Keratinocyte (primary cell): ENCODE measurements at regions not wholly inside any gene's neighbourhood (a gene's known extent, or its start where the extent isn't known, plus 50 kb on each side); places are given as distances from the start of the nearest gene placed in this dataset.

ENCODE experiments used
- DNase-seq: peaks from one replicate; pipeline ENCODE4 v3.0.0-alpha.2; 2011; ENCODE audit warnings: low read depth, missing footprints, low spot score
- FAIRE-seq: peaks from 2 replicates; lab custom pipeline; 2011; peaks lifted over from hg19 to GRCh38; lab: Jason Lieb, UNC
- H2AFZ ChIP-seq: 2 replicates; pipeline ENCODE4 v1.6.0; 2012; ENCODE audit warnings: low read length, control low read depth, inconsistent platforms; ENCODE audit not compliant: control insufficient read depth
- H3K27ac ChIP-seq: 2 replicates; pipeline ENCODE4 v1.5.1; 2011; ENCODE audit warnings: low read length; ENCODE audit not compliant: control insufficient read depth, insufficient read depth
- H3K27me3 ChIP-seq: 3 replicates; pipeline ENCODE4 v1.6.0; 2011; ENCODE audit warnings: low read length; ENCODE audit not compliant: control insufficient read depth, insufficient read depth; ENCODE audit errors: extremely low read depth
- H3K36me3 ChIP-seq, 2 experiments: 2 replicates in 1 of 2; 3 replicates in 1 of 2; pipeline ENCODE4 v1.5.1; 2011; ENCODE audit warnings: low read length in 2 of 2, mild to moderate bottlenecking in 1 of 2; ENCODE audit not compliant: control insufficient read depth in 2 of 2, insufficient read depth in 2 of 2; ENCODE audit errors: extremely low read depth in 1 of 2
- H3K4me1 ChIP-seq: 3 replicates; pipeline ENCODE4 v1.5.1; 2011; ENCODE audit warnings: low read length; ENCODE audit not compliant: control insufficient read depth, insufficient read depth; ENCODE audit errors: extremely low read depth
- H3K4me2 ChIP-seq: 3 replicates; pipeline ENCODE4 v1.6.0; 2011; ENCODE audit warnings: low read depth, low read length; ENCODE audit not compliant: control insufficient read depth, insufficient read depth; ENCODE audit errors: extremely low read depth
- H3K4me3 ChIP-seq, 3 experiments: fragments of 200-600 bp in 1 of 3; sonication (generic) in 1 of 3; 2 replicates in 2 of 3; 3 replicates in 1 of 3; pipeline ENCODE4 v1.5.1; 2011 to 2016; ENCODE audit warnings: low read length in 3 of 3, mild to moderate bottlenecking in 3 of 3, control low read depth in 2 of 3, inconsistent platforms in 1 of 3, low read depth in 1 of 3, mixed read lengths in 1 of 3, mixed run types in 1 of 3, moderate library complexity in 1 of 3; ENCODE audit not compliant: control insufficient read depth in 2 of 3, insufficient read depth in 2 of 3; ENCODE audit errors: extremely low read depth in 1 of 3
- H3K79me2 ChIP-seq: 2 replicates; pipeline ENCODE4 v1.6.0; 2012; ENCODE audit warnings: low read length; ENCODE audit not compliant: control insufficient read depth, insufficient read depth
- H3K9ac ChIP-seq: 3 replicates; pipeline ENCODE4 v1.6.0; 2011; ENCODE audit warnings: low read length; ENCODE audit not compliant: control insufficient read depth, insufficient read depth; ENCODE audit errors: extremely low read depth
- H3K9me1 ChIP-seq: 3 replicates; pipeline ENCODE4 v1.6.0; 2011; ENCODE audit warnings: low read length; ENCODE audit not compliant: control insufficient read depth, insufficient read depth; ENCODE audit errors: extremely low read depth
- H3K9me3 ChIP-seq: 2 replicates; pipeline ENCODE4 v1.5.1; 2012; ENCODE audit warnings: low read depth, low read length; ENCODE audit not compliant: control insufficient read depth
- H4K20me1 ChIP-seq: 3 replicates; pipeline ENCODE4 v1.6.0; 2011; ENCODE audit warnings: low read length; ENCODE audit not compliant: control insufficient read depth, insufficient read depth; ENCODE audit errors: extremely low read depth
- EZH2 ChIP-seq: IDR thresholded peaks from one replicate; pipeline ENCODE4 v1.6.1; 2012; ENCODE audit warnings: inconsistent platforms, mild to moderate bottlenecking, low read length, moderate library complexity
- dilution Hi-C: fragments of 300-500 bp; cut with MboI; formaldehyde crosslinking; loops from one replicate; pipeline ENCODE4 v1.7.0; 2020; ENCODE audit warnings: low sequenced_read_pairs; ENCODE audit not compliant: extremely low pct_ligation_motif_present
- TF ChIP-seq, protein P1 (sequence below), 3 experiments: IDR thresholded peaks in 1 of 3; conservative IDR thresholded peaks in 1 of 3; optimal IDR thresholded peaks in 1 of 3; 2 replicates in 2 of 3; 3 replicates in 1 of 3; pipeline versions ENCODE3 to v1.5.1; 2011; ENCODE audit warnings: low read length in 3 of 3, mild to moderate bottlenecking in 3 of 3, moderate library complexity in 2 of 3, control low read depth in 1 of 3, inconsistent platforms in 1 of 3; ENCODE audit not compliant: insufficient read depth in 2 of 3; ENCODE audit errors: extremely low read depth in 1 of 3

GRCh38 chr2:72051971-72052505 is 95.6 kb downstream of the CYP26B1 start:
- H3K9ac ChIP-seq: no peak overlapping the region
- H3K79me2 ChIP-seq: no peaks in the 10 kb centered on the region
- H3K27me3 ChIP-seq: no peaks in the 10 kb centered on the region
- no peak overlapping the region for H3K27ac ChIP-seq
- H3K36me3 ChIP-seq: no peaks in the 10 kb centered on the region
- no peak overlapping the region for H2AFZ ChIP-seq
- H3K4me3 ChIP-seq: no peak overlapping the region
- no peak for DNase-seq
- no peak for FAIRE-seq
- dilution Hi-C loops: no loop called here
- no peak for TF ChIP-seq EZH2
- TF ChIP-seq, protein P1, sequence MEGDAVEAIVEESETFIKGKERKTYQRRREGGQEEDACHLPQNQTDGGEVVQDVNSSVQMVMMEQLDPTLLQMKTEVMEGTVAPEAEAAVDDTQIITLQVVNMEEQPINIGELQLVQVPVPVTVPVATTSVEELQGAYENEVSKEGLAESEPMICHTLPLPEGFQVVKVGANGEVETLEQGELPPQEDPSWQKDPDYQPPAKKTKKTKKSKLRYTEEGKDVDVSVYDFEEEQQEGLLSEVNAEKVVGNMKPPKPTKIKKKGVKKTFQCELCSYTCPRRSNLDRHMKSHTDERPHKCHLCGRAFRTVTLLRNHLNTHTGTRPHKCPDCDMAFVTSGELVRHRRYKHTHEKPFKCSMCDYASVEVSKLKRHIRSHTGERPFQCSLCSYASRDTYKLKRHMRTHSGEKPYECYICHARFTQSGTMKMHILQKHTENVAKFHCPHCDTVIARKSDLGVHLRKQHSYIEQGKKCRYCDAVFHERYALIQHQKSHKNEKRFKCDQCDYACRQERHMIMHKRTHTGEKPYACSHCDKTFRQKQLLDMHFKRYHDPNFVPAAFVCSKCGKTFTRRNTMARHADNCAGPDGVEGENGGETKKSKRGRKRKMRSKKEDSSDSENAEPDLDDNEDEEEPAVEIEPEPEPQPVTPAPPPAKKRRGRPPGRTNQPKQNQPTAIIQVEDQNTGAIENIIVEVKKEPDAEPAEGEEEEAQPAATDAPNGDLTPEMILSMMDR (optimal IDR thresholded peaks at IDR 0.05 in 1 of 3, IDR thresholded peaks at IDR 0.05 in 1 of 3, conservative IDR thresholded peaks at IDR 0.05 in 1 of 3; ENCODE audit: extremely low read depth in 1 of 3, insufficient read depth in 2 of 3, low read length in 3 of 3): no peak
- no peaks in the 10 kb centered on the region for H3K9me3 ChIP-seq
- H3K4me1 ChIP-seq: no peaks in the 10 kb centered on the region
- H3K4me2 ChIP-seq: no peak overlapping the region
- H3K9me1 ChIP-seq: no peaks in the 10 kb centered on the region
- H4K20me1 ChIP-seq: no peaks in the 10 kb centered on the region

DNA sequence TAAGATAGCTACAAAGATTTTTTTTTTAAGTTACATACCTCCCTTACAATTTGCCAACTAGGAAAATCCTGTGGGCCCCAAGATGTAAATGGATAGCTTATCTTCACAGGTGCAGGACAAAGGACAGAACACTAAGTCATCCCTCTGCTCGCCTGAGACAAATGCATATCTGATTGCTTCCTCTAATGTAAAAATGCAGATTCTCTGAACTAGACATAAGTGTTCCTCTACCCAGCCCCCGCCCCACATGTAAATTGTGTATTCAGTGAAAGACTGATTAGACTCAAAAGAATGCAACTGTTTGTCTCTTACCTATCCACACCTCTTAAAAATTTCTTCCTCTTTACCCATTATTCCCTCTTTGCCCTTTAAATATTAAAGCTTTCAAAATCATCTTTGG is 96.5 kb downstream of the CYP26B1 start:
- Histone ChIP-seq H3K27ac (no peak overlapping the region), H3K79me2 (no peaks in the 10 kb centered on the region), H3K27me3 (no peaks in the 10 kb centered on the region), H3K9ac (no peak overlapping the region), H3K36me3 (no peaks in the 10 kb centered on the region), H3K9me1 (no peaks in the 10 kb centered on the region), H3K4me3 (no peak overlapping the region), H2AFZ (no peak overlapping the region), H3K9me3 (no peaks in the 10 kb centered on the region), H4K20me1 (no peaks in the 10 kb centered on the region), H3K4me1 (no peaks in the 10 kb centered on the region), H3K4me2 (no peak overlapping the region)
- TF ChIP-seq, protein P1 (optimal IDR thresholded peaks at IDR 0.05 in 1 of 3, IDR thresholded peaks at IDR 0.05 in 1 of 3, conservative IDR thresholded peaks at IDR 0.05 in 1 of 3; ENCODE audit: extremely low read depth in 1 of 3, insufficient read depth in 2 of 3, low read length in 3 of 3): no peak
- no peak for TF ChIP-seq EZH2
- FAIRE-seq (no peak), DNase-seq (no peak)
- dilution Hi-C loops: no loop called here
